Vagina (tissue), 2 donors: ENCODE measurements at regions not wholly inside any gene's neighbourhood (a gene's known extent, or its start where the extent isn't known, plus 50 kb on each side); places are given as distances from the start of the nearest gene placed in this dataset.

ENCODE experiments used
- CTCF ChIP-seq, 3 experiments: fragments of 450-650 bp in 2 of 3; fragments of 200-600 bp in 1 of 3; sonication (generic) in 1 of 3; IDR thresholded peaks; one replicate each; pipeline ENCODE4 v1.5.1; 2017 to 2019; ENCODE audit warnings: antibody characterized with exemption in 3 of 3, mild to moderate bottlenecking in 2 of 3, moderate library complexity in 2 of 3
- POLR2A ChIP-seq, 2 donors: fragments of 450-650 bp; IDR thresholded peaks; one replicate each; pipeline ENCODE4 v1.6.1; 2017; ENCODE audit warnings: antibody characterized with exemption in 2 of 2, mild to moderate bottlenecking in 2 of 2, moderate library complexity in 2 of 2

DNA sequence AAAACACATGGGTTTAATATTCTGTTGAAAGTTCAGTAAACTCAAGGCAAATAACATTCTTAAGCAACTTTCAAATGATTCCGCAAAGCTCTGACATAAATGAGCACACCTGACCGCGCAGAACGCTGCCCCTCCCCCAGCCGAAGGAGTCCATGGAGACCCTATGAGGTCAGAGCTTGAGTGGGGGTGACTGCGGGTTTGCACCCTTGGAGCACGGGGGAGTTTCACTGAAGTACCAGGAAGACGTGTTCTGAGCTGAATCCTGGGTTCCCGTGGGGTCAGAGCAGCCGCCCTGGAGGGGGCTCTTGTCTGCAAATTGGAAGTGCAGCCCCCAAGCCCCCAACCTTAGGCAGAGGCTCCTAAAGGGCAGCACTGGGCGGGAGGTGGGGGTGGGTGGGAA, 324.1 kb upstream of the SFSWAP start:
- TF ChIP-seq CTCF (IDR thresholded peaks at IDR 0.05) (no peak), POLR2A (IDR thresholded peaks at IDR 0.05) (no peak)
